GM18873 (cell line): ENCODE measurements at regions not wholly inside any gene's neighbourhood (a gene's known extent, or its start where the extent isn't known, plus 50 kb on each side); places are given as distances from the start of the nearest gene placed in this dataset.

ENCODE experiments used
- ATAC-seq: cut with Tn5 transposase; IDR thresholded peaks from one replicate; pipeline ENCODE4 v1.9.1; 2021; ENCODE audit warnings: mild to moderate bottlenecking, moderate library complexity, moderate number of reproducible peaks; ENCODE audit not compliant: unreplicated experiment, low FRiP score

GRCh38 chr9:118967901-118968300 is 401.3 kb downstream of the BRINP1 start:
- no peak for ATAC-seq

GRCh38 chr9:118975736-118976135 is 393.5 kb downstream of the BRINP1 start:
- ATAC-seq: no peak

GRCh38 chr9:118976160-118976559 is 393.1 kb downstream of the BRINP1 start:
- no peak for ATAC-seq

- ATAC-seq: no peak
These were observed 384.6 kb downstream of the BRINP1 start for GRCh38 chr9:118984607-118985006.

GRCh38 chr9:118985851-118986250 is 383.4 kb downstream of the BRINP1 start:
- ATAC-seq: no peak

GRCh38 chr9:118987167-118987566 is 382.1 kb downstream of the BRINP1 start:
- no peak for ATAC-seq

- no peak for ATAC-seq
These were observed 378.3 kb downstream of the BRINP1 start for GRCh38 chr9:118990949-118991348.

GRCh38 chr9:118991366-118992285 is 377.6 kb downstream of the BRINP1 start:
- ATAC-seq: no peak

- no peak for ATAC-seq
These were observed 376.1 kb downstream of the BRINP1 start for GRCh38 chr9:118992813-118993794.

- no peak for ATAC-seq
These were observed 375.3 kb downstream of the BRINP1 start for GRCh38 chr9:118993965-118994364.

GRCh38 chr9:119002491-119002890 is 366.7 kb downstream of the BRINP1 start:
- no peak for ATAC-seq

GRCh38 chr9:119003201-119003611 is 366.0 kb downstream of the BRINP1 start:
- ATAC-seq: no peak

- ATAC-seq: no peak
These were observed 365.2 kb downstream of the BRINP1 start for GRCh38 chr9:119003882-119004617.

GRCh38 chr9:119004618-119004990 is 364.6 kb downstream of the BRINP1 start:
- ATAC-seq: no peak

GRCh38 chr9:119005162-119005561 is 364.1 kb downstream of the BRINP1 start:
- ATAC-seq: no peak

- no peak for ATAC-seq
These were observed 360.0 kb downstream of the BRINP1 start for GRCh38 chr9:119009249-119009648.

GRCh38 chr9:119020284-119020683 is 349.0 kb downstream of the BRINP1 start:
- no peak for ATAC-seq

GRCh38 chr9:119020730-119021333 is 348.4 kb downstream of the BRINP1 start:
- ATAC-seq: no peak

- no peak for ATAC-seq
These were observed 343.1 kb downstream of the BRINP1 start for GRCh38 chr9:119026120-119026519.
